ENCODE measurements at regions not wholly inside any gene's neighbourhood (a gene's known extent, or its start where the extent isn't known, plus 50 kb on each side); places are given as distances from the start of the nearest gene placed in this dataset.

- in situ Hi-C loops (cut with HindIII; ENCODE audit: low pct_unique_long_range_greater_than_20kb, low sequenced_read_pairs): no loop called here
- peak; percentile 78 for DNase-seq (ENCODE audit: low read depth, low spot score)
Observed at GRCh38 chr7:26500749-26501352, 209.2 kb downstream of the SNX10 start.

- in situ Hi-C loops (cut with HindIII; ENCODE audit: low pct_unique_long_range_greater_than_20kb, low sequenced_read_pairs): no loop called here
- DNase-seq (ENCODE audit: low read depth, low spot score): no peak
Observed at GRCh38 chr7:26504411-26505120, 212.9 kb downstream of the SNX10 start.

- no peak for DNase-seq (ENCODE audit: low read depth, low spot score)
- in situ Hi-C loops (cut with HindIII; ENCODE audit: low pct_unique_long_range_greater_than_20kb, low sequenced_read_pairs): no loop called here
Observed at GRCh38 chr7:26506196-26506595, 214.5 kb downstream of the SNX10 start.

- no peak for DNase-seq (ENCODE audit: low read depth, low spot score)
- in situ Hi-C loops (cut with HindIII; ENCODE audit: low pct_unique_long_range_greater_than_20kb, low sequenced_read_pairs): no loop called here
Observed at GRCh38 chr7:26507108-26507987, 215.7 kb downstream of the SNX10 start.

DNA sequence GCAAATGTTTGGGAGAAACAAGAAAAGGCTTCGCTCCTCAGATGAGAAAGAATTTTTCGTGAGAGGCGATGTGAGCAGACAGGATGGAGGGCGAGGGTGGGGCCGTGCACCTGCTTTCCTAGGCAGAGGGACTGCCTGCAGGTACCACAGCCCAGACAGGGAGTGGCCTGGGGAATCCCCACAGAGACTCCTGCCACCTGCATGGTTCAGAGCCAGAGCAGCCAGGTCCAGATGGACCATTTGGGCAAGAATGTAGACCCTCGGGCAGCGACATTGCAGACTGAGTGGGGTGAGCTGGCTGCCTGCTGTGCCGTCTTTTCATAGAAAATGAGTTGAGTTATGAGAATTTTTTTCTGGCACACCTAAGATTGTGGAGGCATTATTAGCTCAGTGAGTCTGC, 216.8 kb downstream of the SNX10 start:
- in situ Hi-C loops (cut with HindIII; ENCODE audit: low pct_unique_long_range_greater_than_20kb, low sequenced_read_pairs): no loop called here
- DNase-seq (ENCODE audit: low read depth, low spot score): no peak

- DNase-seq (ENCODE audit: low read depth, low spot score): no peak
- in situ Hi-C loops (cut with HindIII; ENCODE audit: low pct_unique_long_range_greater_than_20kb, low sequenced_read_pairs): no loop called here
Observed at GRCh38 chr7:26508917-26509316, 217.3 kb downstream of the SNX10 start.

DNA sequence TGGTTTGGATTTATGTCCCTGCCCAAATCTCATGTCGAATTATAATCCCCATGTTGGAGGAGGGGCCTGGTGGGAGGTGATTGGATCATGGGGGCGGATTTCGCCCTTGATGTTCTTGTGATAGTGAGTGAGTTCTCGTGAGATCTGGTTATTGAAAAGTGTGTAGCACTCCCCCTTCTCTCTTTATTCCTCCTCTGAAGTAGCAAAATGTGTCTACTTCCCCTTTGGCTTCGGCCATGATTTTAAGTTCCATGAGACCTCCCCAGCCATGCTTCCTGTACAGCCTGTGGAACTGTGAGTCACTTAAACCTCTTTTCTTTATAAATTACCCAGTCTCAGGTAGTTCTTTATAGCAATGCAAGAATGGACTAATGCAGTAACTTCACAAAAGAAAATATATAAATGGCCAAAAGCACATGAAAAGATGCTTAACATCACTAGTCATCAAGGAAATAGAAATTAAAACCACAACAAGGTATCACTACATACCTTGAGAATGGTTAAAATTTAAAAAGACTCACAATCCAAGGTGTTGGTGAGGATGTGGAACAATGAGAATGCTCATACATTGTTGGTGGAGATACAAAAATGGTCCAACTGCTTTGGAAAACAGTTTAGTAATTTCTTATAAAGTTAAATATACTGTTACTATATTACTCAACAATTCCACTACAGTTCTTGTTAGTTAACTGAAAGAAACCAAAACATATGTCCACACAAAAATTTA, 218.7 kb downstream of the SNX10 start:
- in situ Hi-C loops (cut with HindIII; ENCODE audit: low pct_unique_long_range_greater_than_20kb, low sequenced_read_pairs): no loop called here
- no peak for DNase-seq (ENCODE audit: low read depth, low spot score)

DNA sequence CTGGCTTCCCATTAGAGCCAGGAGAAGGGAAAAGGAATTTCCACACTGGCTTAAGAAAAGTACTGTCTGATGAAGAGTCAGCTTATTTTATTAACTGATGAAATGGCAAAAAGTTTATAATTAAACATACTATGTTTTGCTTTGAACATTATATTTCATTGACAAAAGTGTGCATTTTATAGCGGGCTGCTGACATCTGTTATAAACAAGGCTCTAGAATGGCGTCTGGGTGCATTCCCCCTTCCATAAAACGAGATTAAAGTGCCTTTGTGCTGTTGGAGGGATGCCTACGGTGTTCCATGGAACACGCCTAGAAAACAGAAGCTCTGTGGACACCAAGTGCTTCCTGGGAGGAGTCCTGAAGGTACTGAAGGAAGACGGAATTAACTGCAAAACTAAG, 220.2 kb downstream of the SNX10 start:
- in situ Hi-C loops (cut with HindIII; ENCODE audit: low pct_unique_long_range_greater_than_20kb, low sequenced_read_pairs): no loop called here
- DNase-seq (ENCODE audit: low read depth, low spot score): no peak

DNA sequence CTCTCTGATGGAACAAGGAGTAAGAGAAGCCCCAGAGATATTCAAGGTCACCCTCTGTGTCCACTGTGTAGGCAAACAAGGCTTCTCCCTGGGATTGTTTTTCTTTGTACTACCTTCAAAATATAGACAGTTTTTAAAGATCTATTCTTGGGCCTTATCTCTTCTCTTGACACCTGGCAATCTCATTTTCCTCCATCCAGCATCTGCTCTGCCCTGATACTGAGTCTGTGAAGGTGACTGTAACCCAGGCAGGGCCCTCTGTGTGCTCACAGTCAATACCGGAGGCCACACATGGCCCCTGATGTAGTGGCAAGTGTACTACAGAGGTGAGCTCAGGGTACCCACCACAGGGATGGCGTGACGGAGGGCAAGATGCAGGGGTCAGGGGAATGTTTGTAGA, 221.1 kb downstream of the SNX10 start:
- no peak for DNase-seq (ENCODE audit: low read depth, low spot score)
- in situ Hi-C loops (cut with HindIII; ENCODE audit: low pct_unique_long_range_greater_than_20kb, low sequenced_read_pairs): no loop called here

GRCh38 chr7:26513948-26514347, 222.3 kb downstream of the SNX10 start:
- DNase-seq (ENCODE audit: low read depth, low spot score): no peak
- in situ Hi-C loops (cut with HindIII; ENCODE audit: low pct_unique_long_range_greater_than_20kb, low sequenced_read_pairs): no loop called here

- no peak for DNase-seq (ENCODE audit: low read depth, low spot score)
- in situ Hi-C loops (cut with HindIII; ENCODE audit: low pct_unique_long_range_greater_than_20kb, low sequenced_read_pairs): no loop called here
Observed at GRCh38 chr7:26514633-26515032, 223.0 kb downstream of the SNX10 start.

DNA sequence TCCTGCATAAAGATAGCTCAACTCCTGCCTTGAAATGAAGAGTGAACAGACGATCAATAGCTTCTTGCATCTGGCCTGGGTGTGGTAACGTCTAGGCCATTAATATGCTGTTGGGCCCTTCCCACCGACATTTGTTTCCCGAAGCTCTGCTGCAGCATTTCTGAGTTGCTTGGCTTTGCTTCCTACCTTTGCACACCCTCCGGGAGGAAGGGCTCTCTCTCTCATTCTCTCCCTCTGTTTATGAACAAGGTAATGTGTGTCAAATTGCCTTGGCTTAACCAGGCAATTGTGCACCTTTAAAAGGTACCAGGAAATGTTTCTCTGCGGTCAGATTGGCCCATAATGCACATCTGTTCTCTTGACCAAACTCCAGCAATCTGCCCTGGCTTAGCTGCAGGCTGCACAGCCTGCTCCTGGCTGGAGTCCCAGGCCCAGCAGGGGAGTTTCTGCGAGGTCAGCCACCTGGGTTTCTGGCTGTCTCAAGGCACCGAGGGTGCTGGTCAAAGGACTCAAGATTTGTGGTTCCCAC, 223.7 kb downstream of the SNX10 start:
- in situ Hi-C loops (cut with HindIII; ENCODE audit: low pct_unique_long_range_greater_than_20kb, low sequenced_read_pairs): no loop called here
- DNase-seq (ENCODE audit: low read depth, low spot score): no peak

DNA sequence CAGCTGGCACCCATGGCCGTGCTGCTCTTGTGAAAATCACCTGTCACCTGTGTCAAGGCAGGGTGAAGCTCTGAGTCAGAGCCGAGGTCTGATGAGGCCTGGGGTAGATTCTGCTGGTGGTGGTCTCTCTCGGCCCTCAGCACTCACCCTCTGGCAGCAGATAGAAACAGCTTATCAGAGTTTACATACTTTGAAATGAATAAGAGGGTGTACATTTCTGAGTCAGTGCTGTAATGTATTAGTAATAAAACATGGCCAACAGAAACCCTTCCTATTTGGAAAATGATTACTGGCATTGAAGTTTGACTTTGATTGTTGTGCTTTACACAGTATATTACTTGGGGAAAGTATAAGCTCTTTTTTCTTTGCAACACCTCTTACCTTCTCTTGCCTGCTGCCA, 228.8 kb downstream of the SNX10 start:
- in situ Hi-C loops (cut with HindIII; ENCODE audit: low pct_unique_long_range_greater_than_20kb, low sequenced_read_pairs): no loop called here
- DNase-seq (ENCODE audit: low read depth, low spot score): no peak

- in situ Hi-C loops (cut with HindIII; ENCODE audit: low pct_unique_long_range_greater_than_20kb, low sequenced_read_pairs): no loop called here
- DNase-seq (ENCODE audit: low read depth, low spot score): no peak
Observed at GRCh38 chr7:26522633-26523032, 231.0 kb downstream of the SNX10 start.

DNA sequence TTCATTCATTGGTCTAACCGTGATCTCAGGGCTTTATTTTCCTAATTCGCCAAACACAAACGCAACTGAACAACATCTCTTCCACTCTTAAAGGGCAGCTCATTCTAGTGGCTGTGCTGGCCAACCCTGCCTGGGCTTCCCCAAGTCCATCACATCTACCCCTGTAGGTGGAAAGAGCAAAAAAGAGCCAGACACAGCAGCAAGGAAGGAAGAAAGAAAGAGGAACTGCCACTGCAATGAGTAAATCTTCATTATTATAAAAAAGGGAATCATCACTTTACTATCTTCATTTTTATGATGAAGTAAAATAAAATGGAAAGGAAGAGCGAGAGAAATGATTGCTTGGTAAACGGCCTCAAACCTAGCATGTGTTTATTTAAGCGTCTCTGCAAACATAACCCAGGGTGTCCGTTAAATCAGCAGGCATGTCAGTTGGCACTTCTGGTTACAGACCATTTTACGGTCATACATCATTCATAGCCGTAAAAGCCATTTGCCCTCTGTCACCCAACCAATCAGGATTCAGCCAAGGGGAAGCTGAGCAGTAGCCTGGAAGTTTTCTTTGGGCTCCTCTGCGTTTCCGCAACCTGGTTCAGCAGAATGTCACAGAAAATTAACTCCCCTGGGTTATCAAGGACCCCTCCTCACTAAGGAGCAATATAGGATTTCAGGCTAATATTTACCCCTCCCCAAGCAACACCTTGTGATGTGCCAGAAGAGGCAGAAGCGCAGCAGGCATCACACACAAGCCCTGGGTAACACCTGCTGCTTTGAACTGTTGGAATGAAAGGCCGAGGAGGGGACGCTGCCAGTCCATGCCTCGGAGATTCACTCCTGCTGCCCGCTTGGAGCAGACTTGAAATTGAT, 234.0 kb downstream of the SNX10 start:
- DNase-seq (ENCODE audit: low read depth, low spot score): no peak
- in situ Hi-C loops (cut with HindIII; ENCODE audit: low pct_unique_long_range_greater_than_20kb, low sequenced_read_pairs): no loop called here

GRCh38 chr7:26526265-26526587, 234.6 kb downstream of the SNX10 start:
- DNase-seq (ENCODE audit: low read depth, low spot score): no peak
- in situ Hi-C loops (cut with HindIII; ENCODE audit: low pct_unique_long_range_greater_than_20kb, low sequenced_read_pairs): no loop called here

GRCh38 chr7:26531926-26532325, 240.3 kb downstream of the SNX10 start:
- in situ Hi-C loops (cut with HindIII; ENCODE audit: low pct_unique_long_range_greater_than_20kb, low sequenced_read_pairs): no loop called here
- DNase-seq (ENCODE audit: low read depth, low spot score): no peak

Measured in SK-MEL-5 (cell line).